Gastroesophageal sphincter (tissue), 3 donors: ENCODE measurements at regions not wholly inside any gene's neighbourhood (a gene's known extent, or its start where the extent isn't known, plus 50 kb on each side); places are given as distances from the start of the nearest gene placed in this dataset.

Experiments used
- POLR2AphosphoS5 ChIP-seq: sonication (generic); formaldehyde crosslinking; IDR thresholded peaks from one replicate; pipeline ENCODE4 v1.6.1; 2017; ENCODE audit warnings: antibody characterized with exemption
- TF ChIP-seq, protein P1 (sequence below), 4 experiments: fragments of 200-600 bp in 2 of 4; fragments of 450-650 bp in 2 of 4; sonication (generic) in 1 of 4; IDR thresholded peaks; one replicate each; pipeline ENCODE4 v1.5.1; 2017 to 2019; ENCODE audit warnings: antibody characterized with exemption in 4 of 4, mild to moderate bottlenecking in 2 of 4, moderate library complexity in 2 of 4

DNA sequence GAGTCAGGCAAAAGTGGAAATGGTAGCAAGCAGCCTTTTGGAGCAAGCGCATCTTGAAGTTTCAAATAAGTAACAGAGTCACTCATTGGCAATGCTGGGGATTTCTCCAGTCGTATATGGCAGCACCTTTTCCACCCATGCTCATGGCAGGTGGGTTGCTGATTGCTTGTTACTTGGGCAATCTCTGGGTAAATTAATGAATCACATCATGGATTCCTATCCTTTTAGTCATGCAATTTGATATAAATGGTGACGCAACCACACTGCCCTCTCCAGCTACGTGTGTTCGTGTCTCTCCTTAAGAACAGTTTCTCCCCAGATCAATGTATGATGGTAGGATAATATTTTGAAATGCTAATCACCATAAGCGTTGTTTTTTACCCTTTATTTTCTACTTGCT is 339.9 kb upstream of the KCNH8 start:
- TF ChIP-seq, protein P1, sequence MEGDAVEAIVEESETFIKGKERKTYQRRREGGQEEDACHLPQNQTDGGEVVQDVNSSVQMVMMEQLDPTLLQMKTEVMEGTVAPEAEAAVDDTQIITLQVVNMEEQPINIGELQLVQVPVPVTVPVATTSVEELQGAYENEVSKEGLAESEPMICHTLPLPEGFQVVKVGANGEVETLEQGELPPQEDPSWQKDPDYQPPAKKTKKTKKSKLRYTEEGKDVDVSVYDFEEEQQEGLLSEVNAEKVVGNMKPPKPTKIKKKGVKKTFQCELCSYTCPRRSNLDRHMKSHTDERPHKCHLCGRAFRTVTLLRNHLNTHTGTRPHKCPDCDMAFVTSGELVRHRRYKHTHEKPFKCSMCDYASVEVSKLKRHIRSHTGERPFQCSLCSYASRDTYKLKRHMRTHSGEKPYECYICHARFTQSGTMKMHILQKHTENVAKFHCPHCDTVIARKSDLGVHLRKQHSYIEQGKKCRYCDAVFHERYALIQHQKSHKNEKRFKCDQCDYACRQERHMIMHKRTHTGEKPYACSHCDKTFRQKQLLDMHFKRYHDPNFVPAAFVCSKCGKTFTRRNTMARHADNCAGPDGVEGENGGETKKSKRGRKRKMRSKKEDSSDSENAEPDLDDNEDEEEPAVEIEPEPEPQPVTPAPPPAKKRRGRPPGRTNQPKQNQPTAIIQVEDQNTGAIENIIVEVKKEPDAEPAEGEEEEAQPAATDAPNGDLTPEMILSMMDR (IDR thresholded peaks at IDR 0.05), result no peak
- no peak for TF ChIP-seq POLR2AphosphoS5
